Ishikawa (cell line): ENCODE measurements at regions not wholly inside any gene's neighbourhood (a gene's known extent, or its start where the extent isn't known, plus 50 kb on each side); places are given as distances from the start of the nearest gene placed in this dataset.

Experiments
- CEBPB ChIP-seq: IDR thresholded peaks from 2 replicates; pipeline ENCODE4 v1.6.1; 2012
- CREB1 ChIP-seq: IDR thresholded peaks from 2 replicates; pipeline ENCODE4 v1.6.1; 2012; ENCODE audit warnings: low read depth
- EGR1 ChIP-seq: IDR thresholded peaks from 2 replicates; pipeline ENCODE4 v1.6.1; 2012
- EP300 ChIP-seq: IDR thresholded peaks from 2 replicates; pipeline ENCODE4 v1.6.1; 2012; ENCODE audit warnings: borderline replicate concordance
- FOXM1 ChIP-seq: IDR thresholded peaks from 2 replicates; pipeline ENCODE4 v1.6.1; 2012; ENCODE audit warnings: low read depth, borderline replicate concordance
- NFIC ChIP-seq: IDR thresholded peaks from 2 replicates; pipeline ENCODE4 v1.6.1; 2012
- RAD21 ChIP-seq: IDR thresholded peaks from 2 replicates; pipeline ENCODE4 v1.6.1; 2012; ENCODE audit warnings: low read depth
- TAF1 ChIP-seq: IDR thresholded peaks from 2 replicates; pipeline ENCODE4 v1.6.1; 2012; ENCODE audit warnings: low read depth, mild to moderate bottlenecking
- TCF12 ChIP-seq: IDR thresholded peaks from 2 replicates; pipeline ENCODE4 v1.6.1; 2012; ENCODE audit warnings: low read depth
- TEAD4 ChIP-seq: IDR thresholded peaks from 2 replicates; pipeline ENCODE4 v1.6.1; 2012
- YY1 ChIP-seq: IDR thresholded peaks from 2 replicates; pipeline ENCODE4 v1.6.1; 2012; ENCODE audit warnings: low read depth
- ZBTB7A ChIP-seq: IDR thresholded peaks from 2 replicates; pipeline ENCODE4 v1.6.1; 2012; ENCODE audit warnings: low read depth
- TF ChIP-seq, protein P1 (sequence below): IDR thresholded peaks from 2 replicates; pipeline ENCODE4 v1.6.1; 2012; ENCODE audit warnings: low read depth, mild to moderate bottlenecking
- TF ChIP-seq, protein P2 (sequence below): IDR thresholded peaks from 2 replicates; pipeline ENCODE4 v1.6.1; 2012
- TF ChIP-seq, protein P3 (sequence below): IDR thresholded peaks from 2 replicates; pipeline ENCODE4 v1.6.1; 2012

DNA sequence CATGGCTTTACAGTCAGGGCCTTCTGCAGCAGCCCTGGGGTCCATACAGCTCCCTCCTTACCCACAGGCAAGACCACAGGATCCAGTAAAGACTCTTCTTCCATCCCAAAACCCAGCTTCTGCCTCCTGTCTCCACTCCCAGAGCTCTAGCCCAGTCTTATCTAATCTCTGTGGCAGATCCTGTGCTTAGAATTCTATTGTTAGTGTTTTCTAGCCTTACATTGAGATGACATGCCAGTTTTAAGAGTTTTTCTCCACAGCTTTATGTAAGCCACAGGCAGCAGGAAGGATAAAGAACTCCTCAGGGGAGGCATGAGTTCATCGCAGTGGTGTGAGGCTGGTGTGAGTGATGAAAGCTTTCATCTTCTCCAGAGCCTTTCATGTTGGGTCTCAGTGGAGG lies 129.1 kb downstream of the RCHY1 start:
- TF ChIP-seq YY1: no peak
- no peak for TF ChIP-seq NFIC
- no peak for TF ChIP-seq CEBPB
- no peak for TF ChIP-seq TAF1

DNA sequence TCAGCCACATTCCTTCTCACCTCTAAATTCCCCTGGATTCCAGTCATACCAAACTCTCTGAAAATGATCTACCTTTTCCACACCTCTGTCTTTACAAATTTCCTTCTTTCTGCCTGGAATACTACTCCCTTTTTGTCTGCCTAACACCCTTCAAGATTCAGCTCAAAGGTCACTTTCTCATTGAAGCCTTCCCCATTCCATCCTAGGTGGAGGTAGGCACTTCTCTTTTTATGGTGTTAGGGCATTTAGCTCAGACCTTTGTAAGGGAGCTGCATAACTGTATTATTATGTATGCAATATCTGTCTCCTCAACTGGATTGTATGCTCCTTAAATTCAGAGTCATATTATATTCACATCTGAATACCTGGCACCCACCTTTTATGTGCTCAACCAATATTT lies 137.7 kb downstream of the RCHY1 start:
- TF ChIP-seq TEAD4: no peak
- no peak for TF ChIP-seq CEBPB
- TF ChIP-seq, protein P1, sequence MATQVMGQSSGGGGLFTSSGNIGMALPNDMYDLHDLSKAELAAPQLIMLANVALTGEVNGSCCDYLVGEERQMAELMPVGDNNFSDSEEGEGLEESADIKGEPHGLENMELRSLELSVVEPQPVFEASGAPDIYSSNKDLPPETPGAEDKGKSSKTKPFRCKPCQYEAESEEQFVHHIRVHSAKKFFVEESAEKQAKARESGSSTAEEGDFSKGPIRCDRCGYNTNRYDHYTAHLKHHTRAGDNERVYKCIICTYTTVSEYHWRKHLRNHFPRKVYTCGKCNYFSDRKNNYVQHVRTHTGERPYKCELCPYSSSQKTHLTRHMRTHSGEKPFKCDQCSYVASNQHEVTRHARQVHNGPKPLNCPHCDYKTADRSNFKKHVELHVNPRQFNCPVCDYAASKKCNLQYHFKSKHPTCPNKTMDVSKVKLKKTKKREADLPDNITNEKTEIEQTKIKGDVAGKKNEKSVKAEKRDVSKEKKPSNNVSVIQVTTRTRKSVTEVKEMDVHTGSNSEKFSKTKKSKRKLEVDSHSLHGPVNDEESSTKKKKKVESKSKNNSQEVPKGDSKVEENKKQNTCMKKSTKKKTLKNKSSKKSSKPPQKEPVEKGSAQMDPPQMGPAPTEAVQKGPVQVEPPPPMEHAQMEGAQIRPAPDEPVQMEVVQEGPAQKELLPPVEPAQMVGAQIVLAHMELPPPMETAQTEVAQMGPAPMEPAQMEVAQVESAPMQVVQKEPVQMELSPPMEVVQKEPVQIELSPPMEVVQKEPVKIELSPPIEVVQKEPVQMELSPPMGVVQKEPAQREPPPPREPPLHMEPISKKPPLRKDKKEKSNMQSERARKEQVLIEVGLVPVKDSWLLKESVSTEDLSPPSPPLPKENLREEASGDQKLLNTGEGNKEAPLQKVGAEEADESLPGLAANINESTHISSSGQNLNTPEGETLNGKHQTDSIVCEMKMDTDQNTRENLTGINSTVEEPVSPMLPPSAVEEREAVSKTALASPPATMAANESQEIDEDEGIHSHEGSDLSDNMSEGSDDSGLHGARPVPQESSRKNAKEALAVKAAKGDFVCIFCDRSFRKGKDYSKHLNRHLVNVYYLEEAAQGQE: no peak
- TF ChIP-seq, protein P2, sequence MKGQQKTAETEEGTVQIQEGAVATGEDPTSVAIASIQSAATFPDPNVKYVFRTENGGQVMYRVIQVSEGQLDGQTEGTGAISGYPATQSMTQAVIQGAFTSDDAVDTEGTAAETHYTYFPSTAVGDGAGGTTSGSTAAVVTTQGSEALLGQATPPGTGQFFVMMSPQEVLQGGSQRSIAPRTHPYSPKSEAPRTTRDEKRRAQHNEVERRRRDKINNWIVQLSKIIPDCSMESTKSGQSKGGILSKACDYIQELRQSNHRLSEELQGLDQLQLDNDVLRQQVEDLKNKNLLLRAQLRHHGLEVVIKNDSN: no peak
- no peak for TF ChIP-seq EP300
- no peak for TF ChIP-seq CREB1
- TF ChIP-seq YY1: no peak
- TF ChIP-seq, protein P3, sequence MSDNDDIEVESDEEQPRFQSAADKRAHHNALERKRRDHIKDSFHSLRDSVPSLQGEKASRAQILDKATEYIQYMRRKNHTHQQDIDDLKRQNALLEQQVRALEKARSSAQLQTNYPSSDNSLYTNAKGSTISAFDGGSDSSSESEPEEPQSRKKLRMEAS: no peak
- TF ChIP-seq ZBTB7A: no peak
- no peak for TF ChIP-seq EGR1
- TF ChIP-seq NFIC: no peak

DNA sequence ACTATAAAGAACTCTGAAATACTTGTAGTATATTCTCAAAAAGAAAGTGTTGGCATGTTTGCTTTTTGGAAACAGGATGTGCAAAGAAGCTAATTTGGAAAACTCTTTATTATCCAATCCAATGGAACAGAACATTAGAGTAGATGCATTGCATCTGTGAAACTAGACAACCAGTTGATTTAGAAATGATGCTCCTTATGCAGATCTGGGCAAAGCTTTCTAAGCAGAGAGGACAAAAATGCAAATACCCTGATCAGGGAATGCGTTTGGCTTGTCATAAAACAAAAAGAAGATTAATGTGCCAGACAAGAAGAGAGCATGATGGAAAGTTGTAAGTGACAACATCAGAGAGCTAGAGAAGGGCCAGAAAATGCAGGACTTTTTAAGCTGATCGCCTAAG lies 142.3 kb downstream of the RCHY1 start:
- TF ChIP-seq NFIC (no peak), FOXM1 (no peak), EGR1 (no peak), CREB1 (no peak)

DNA sequence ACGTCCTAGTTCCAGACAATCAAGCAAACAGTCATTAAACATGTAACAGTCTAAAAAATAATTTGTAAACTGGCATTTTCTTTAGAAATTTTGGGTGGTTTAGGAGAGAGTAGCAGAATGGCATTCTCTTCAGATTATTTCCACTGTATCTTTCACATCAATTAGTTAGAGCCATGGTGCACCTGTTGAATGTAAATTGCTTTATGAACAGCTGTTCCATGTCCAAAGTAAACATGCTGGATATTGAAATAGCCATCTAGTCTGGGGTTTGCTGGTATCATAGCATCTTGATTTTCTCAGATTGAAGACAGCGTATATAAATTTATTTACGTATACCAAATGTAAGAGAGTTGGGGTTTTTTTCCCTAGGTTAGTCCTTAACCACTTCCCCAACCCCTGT lies 143.6 kb downstream of the RCHY1 start:
- TF ChIP-seq, protein P2: no peak
- TF ChIP-seq EGR1: no peak
- no peak for TF ChIP-seq ZBTB7A
- no peak for TF ChIP-seq CEBPB
- TF ChIP-seq TAF1: no peak
- TF ChIP-seq FOXM1: no peak
- no peak for TF ChIP-seq RAD21
- no peak for TF ChIP-seq YY1
- TF ChIP-seq, protein P3: no peak
- TF ChIP-seq TEAD4: no peak
- TF ChIP-seq NFIC: no peak
- no peak for TF ChIP-seq CREB1
- TF ChIP-seq, protein P1: no peak
- TF ChIP-seq EP300: no peak
- no peak for TF ChIP-seq TCF12

DNA sequence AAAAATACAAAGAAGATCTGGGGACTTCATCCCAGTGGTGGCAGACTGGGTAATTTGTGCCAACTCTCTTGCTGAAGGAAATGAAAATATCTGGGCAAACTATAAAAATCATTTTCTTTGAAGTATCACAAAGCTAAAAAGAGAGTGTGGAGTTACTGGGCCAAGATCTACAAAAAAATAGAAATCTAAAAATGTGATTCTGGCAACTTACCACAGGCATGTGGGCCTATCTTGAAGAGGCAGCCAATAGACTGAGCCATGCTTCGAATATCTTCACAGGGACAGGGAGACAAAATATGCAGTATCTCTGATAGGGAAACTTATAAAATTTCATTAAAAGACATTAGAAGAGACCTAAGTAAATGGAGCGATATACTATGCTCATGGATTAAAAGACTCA lies 168.8 kb downstream of the RCHY1 start:
- TF ChIP-seq TCF12 (no peak), RAD21 (no peak), YY1 (no peak), ZBTB7A (no peak), EGR1 (no peak)
- TF ChIP-seq, protein P1: no peak
